ENCODE measurements at regions not wholly inside any gene's neighbourhood (a gene's known extent, or its start where the extent isn't known, plus 50 kb on each side); places are given as distances from the start of the nearest gene placed in this dataset.
"Not testable (repeated sequence)": the region's sequence is repeated elsewhere in the genome, so short reads cannot be mapped to it uniquely, and the experiment has no call there.

GRCh38 chr5:32935283-32935682 is 224.2 kb downstream of the NPR3 start:
- no peak for DNase-seq (ENCODE audit: low read depth)
- no peak for TF ChIP-seq CTCF (IDR thresholded peaks at IDR 0.05; ENCODE audit: low read length, missing control alignments)
- no peak overlapping the region for H3K4me3 ChIP-seq (replicated peaks; ENCODE audit: low read depth, low read length)

GRCh38 chr5:32936329-32936728 is 225.2 kb downstream of the NPR3 start:
- no peak for TF ChIP-seq CTCF (IDR thresholded peaks at IDR 0.05; ENCODE audit: low read length, missing control alignments)
- no peak overlapping the region for H3K4me3 ChIP-seq (replicated peaks; ENCODE audit: low read depth, low read length)
- DNase-seq (ENCODE audit: low read depth), result no peak

- H3K4me3 ChIP-seq (replicated peaks; ENCODE audit: low read depth, low read length), result no peak overlapping the region
- peak; percentile 45 for TF ChIP-seq CTCF (IDR thresholded peaks at IDR 0.05; ENCODE audit: low read length, missing control alignments)
- peak; percentile 37 for DNase-seq (ENCODE audit: low read depth)
Measured at GRCh38 chr5:32942225-32942989, 231.3 kb downstream of the NPR3 start.

GRCh38 chr5:32949286-32949970 is 238.3 kb downstream of the NPR3 start:
- H3K4me3 ChIP-seq (replicated peaks; ENCODE audit: low read depth, low read length), result no peak overlapping the region
- no peak for DNase-seq (ENCODE audit: low read depth)
- no peak for TF ChIP-seq CTCF (IDR thresholded peaks at IDR 0.05; ENCODE audit: low read length, missing control alignments)

GRCh38 chr5:32951003-32951402 is 239.9 kb downstream of the NPR3 start:
- no peak overlapping the region for H3K4me3 ChIP-seq (replicated peaks; ENCODE audit: low read depth, low read length)
- no peak for TF ChIP-seq CTCF (IDR thresholded peaks at IDR 0.05; ENCODE audit: low read length, missing control alignments)
- DNase-seq (ENCODE audit: low read depth), result no peak

GRCh38 chr5:32951878-32952277 is 240.8 kb downstream of the NPR3 start:
- no peak for TF ChIP-seq CTCF (IDR thresholded peaks at IDR 0.05; ENCODE audit: low read length, missing control alignments)
- no peak overlapping the region for H3K4me3 ChIP-seq (replicated peaks; ENCODE audit: low read depth, low read length)
- no peak for DNase-seq (ENCODE audit: low read depth)

- DNase-seq (ENCODE audit: low read depth), result not testable (repeated sequence)
Measured at GRCh38 chr5:32952421-32952820, 241.3 kb downstream of the NPR3 start.

More at GRCh38 chr5:32952421-32952820, 241.3 kb downstream of the NPR3 start:
- not testable (repeated sequence) for H3K4me3 ChIP-seq (replicated peaks; ENCODE audit: low read depth, low read length)
